T-helper 22 cell (primary cell): ENCODE measurements at regions not wholly inside any gene's neighbourhood (a gene's known extent, or its start where the extent isn't known, plus 50 kb on each side); places are given as distances from the start of the nearest gene placed in this dataset.

Source experiments
- DNase-seq: peaks from one replicate; pipeline ENCODE4 v3.0.0-alpha.2; 2020; ENCODE audit warnings: low read depth

- no peak for DNase-seq
Observed at GRCh38 chr1:25001125-25001915, 71.2 kb upstream of the RUNX3 start.

- no peak for DNase-seq
Observed at GRCh38 chr1:24999906-25000305, 69.8 kb upstream of the RUNX3 start.

GRCh38 chr1:24999426-24999825 is 69.3 kb upstream of the RUNX3 start:
- no peak for DNase-seq

GRCh38 chr1:24998563-24999245 is 68.6 kb upstream of the RUNX3 start:
- DNase-seq, result no peak

GRCh38 chr1:24996983-24997893 is 67.2 kb upstream of the RUNX3 start:
- DNase-seq, result no peak

GRCh38 chr1:24996456-24996855 is 66.4 kb upstream of the RUNX3 start:
- DNase-seq, result no peak

- no peak for DNase-seq
Observed at GRCh38 chr1:24995661-24996060, 65.6 kb upstream of the RUNX3 start.

GRCh38 chr1:24995140-24995539 is 65.1 kb upstream of the RUNX3 start:
- no peak for DNase-seq

GRCh38 chr1:24993871-24994580 is 64.0 kb upstream of the RUNX3 start:
- DNase-seq, result no peak

- DNase-seq, result no peak
Observed at GRCh38 chr1:24992761-24993211, 62.7 kb upstream of the RUNX3 start.

GRCh38 chr1:24992124-24992760 is 62.2 kb upstream of the RUNX3 start:
- no peak for DNase-seq

- no peak for DNase-seq
Observed at GRCh38 chr1:24991697-24992096, 61.6 kb upstream of the RUNX3 start.

- DNase-seq, result no peak
Observed at GRCh38 chr1:24990779-24991641, 60.9 kb upstream of the RUNX3 start.

GRCh38 chr1:24990136-24990535 is 60.1 kb upstream of the RUNX3 start:
- DNase-seq, result no peak

- no peak for DNase-seq
Observed at GRCh38 chr1:24989082-24989481, 59.0 kb upstream of the RUNX3 start.

GRCh38 chr1:24988558-24988912 is 58.5 kb upstream of the RUNX3 start:
- DNase-seq, result no peak

GRCh38 chr1:24987875-24988557 is 57.9 kb upstream of the RUNX3 start:
- no peak for DNase-seq

GRCh38 chr1:24987424-24987823 is 57.3 kb upstream of the RUNX3 start:
- DNase-seq, result no peak

GRCh38 chr1:24986372-24986965 is 56.4 kb upstream of the RUNX3 start:
- DNase-seq, result no peak
